Endothelial cell of hepatic sinusoid (primary cell): ENCODE measurements at regions not wholly inside any gene's neighbourhood (a gene's known extent, or its start where the extent isn't known, plus 50 kb on each side); places are given as distances from the start of the nearest gene placed in this dataset.
"Not testable (repeated sequence)": the region's sequence is repeated elsewhere in the genome, so short reads cannot be mapped to it uniquely, and the experiment has no call there.

Experiments
- in situ Hi-C: cut with HindIII; loops from 2 replicates; pipeline ENCODE4 v1.10.0; 2017; ENCODE audit warnings: low sequenced_read_pairs

DNA sequence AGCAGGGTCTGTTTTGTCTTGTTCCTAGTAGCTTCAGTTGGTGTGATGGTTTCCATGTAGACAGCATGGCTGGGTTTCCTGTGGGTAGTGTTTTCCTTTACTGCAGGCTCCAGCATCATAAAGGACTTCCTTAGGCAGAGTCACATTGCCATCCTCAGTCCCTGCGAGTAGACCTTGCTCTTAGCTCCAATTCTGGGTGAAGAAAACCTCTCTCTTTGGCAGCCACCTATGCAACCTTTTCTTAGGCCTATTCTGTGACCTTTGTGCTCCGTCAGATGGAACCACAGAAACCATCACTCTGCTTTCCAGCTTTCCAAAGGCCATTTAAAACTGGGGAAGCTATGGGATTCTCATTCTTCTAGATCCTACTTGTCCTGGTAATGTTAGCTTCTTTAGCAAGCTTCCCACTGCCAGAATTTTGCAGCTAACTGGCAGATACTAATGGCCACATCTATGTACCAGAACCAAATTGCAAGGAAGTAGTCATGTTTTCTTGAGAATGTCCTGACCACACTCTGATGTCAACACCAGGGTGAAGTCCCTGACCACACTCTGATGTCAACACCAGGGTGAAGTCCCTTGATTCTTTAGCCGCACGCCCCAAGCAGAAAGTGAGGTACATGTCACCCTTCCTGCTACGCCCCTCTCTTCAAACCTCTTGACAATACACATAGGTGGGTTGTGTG lies 646.6 kb upstream of the HS3ST5 start:
- in situ Hi-C loops: no loop called here

DNA sequence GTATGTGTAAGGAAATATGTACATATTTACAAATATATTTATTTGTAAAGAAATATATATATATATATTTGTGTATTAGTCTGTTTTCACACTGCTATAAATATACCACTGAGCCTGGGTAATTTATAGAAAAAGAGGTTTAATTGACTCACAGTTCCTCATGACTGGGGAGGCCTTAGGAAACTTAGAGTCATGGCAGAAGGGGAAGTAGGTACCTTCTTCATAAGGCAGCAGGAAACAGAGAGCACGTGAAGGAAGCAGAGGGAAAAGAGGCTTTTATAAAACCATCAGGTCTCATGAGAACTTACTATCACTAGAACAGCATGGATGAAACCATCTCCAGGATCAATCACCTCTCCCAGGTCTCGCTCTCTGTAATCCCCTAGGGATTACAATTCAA lies 644.5 kb upstream of the HS3ST5 start:
- in situ Hi-C loops: no loop called here

DNA sequence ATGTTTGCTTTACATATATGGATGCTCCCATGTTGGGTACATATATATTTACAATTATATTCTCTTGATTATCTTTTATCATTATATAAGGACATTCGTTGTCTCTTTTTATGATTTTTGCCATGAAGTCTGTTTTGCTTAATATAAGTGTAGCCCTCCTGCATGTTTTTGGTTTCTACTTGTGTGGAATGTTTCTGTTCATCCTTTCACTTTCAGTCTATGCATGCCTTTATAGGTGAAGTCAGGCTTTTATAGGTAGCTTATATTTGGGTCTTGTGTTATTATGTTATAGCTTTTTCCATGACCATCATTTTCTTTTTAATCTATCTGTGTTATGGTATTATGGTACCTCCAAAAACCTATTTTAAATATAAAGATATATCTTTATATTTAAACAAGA lies 612.5 kb upstream of the HS3ST5 start:
- in situ Hi-C loops: no loop called here

DNA sequence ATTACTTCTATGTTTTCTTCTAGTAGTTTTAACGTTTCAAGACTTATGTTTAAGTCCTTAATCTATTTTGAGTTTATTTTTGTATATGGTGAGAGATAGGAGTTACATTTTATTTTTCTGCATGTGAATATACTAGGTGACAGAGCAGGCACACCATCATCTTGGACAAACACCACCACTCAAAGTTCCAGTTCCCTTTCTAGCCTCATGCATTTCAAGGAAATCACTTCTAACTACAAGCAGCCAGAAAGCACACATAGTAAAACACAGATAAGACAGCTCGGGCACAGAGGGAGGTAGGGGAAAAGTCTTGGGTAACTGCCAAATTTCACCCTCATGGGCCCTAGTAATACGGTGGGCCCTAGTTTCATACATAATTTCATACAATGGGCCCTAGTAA lies 609.4 kb upstream of the HS3ST5 start:
- in situ Hi-C loops: no loop called here

DNA sequence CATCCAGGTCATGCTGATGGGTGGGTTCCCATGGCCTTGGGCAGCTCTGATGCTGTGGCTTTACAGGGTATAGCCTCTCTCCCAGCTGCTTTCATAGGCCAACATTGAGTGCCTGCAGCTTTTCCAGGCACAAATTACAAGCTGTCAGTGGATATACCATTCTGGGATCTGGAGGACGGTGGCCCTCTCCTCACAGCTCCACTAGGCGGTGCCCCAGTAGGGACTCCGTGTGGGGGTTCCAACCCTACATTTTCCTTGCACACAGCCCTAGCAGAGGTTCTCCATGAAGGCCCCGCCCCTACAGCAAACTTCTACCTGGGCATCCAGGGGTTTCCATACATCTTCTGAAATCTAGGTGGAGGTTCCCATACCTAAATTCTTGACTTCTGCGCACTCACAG lies 602.6 kb upstream of the HS3ST5 start:
- in situ Hi-C loops: no loop called here

DNA sequence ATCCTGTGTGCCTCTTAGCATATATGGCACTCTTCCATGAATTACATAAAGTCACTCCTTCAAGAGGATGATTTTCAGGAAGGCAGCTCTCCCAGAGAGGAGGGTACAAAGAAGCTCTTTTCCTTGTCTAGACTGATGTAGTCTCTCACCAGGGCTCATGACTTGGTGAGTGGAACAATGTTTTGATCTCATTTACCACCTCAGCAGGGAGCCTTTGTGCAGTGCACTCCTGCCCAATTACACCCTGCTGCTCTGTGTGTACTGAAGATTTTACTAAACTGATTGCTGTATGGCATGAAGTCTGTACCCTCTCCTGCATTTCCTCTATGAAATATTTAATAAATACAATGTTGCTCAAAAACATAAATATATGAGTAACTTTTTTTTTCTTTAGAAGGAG lies 598.3 kb upstream of the HS3ST5 start:
- in situ Hi-C loops: no loop called here

DNA sequence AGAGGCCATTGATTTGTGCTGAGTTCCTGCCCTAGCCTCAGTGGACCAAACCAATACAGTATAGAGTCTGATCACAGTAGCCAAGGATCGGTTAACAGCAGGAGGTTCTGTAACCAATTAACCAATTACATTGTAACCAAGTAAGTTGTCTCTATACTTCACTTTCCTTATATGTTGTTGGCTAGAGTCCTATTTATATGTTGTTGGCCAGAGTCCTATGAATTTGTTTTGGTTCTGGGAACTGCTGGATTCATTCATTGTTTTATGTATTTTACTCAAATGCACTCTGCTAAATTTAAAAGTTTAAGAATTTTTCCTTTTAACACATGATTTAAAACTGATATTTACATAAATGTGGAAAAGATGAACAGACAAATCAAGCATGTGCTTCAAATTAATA lies 597.4 kb upstream of the HS3ST5 start:
- in situ Hi-C loops: no loop called here

DNA sequence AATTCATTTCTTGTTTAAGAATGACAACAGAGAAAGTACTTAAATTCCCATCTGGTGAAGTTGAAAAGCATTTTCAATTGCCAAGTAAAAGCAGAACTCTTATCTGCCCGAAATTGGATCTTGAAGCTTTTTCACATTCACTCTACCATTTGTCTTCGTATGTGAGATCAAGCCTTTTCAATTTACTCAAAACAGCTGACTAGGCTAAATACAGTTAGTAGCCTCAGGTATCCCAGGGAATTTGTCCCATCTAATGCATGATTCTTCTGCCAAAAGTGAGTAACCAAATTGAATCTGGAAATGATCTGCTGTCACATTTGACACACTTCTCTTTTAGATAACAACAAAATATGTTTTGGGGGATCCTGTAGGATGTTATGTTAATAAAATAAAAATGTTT lies 596.8 kb upstream of the HS3ST5 start:
- in situ Hi-C loops: no loop called here

DNA sequence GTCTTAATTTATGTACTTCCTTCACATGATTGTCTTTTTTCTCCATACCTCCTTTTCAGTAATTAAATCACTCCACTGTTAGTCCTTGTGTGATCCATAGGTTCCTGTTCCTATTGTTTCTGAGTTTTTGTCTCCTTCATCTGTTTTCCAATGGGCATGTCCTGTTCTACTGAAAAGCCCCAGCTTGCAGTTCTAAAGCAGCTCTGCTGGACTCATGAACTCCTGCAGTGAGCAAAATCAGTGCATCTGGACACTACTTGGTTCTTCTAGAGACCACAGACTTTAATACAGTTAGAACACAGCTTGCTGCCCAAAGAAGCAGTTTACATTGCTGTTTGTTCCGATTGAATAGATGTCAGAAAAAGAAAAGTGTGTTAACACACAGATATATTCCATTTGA lies 593.3 kb upstream of the HS3ST5 start:
- in situ Hi-C loops: no loop called here

DNA sequence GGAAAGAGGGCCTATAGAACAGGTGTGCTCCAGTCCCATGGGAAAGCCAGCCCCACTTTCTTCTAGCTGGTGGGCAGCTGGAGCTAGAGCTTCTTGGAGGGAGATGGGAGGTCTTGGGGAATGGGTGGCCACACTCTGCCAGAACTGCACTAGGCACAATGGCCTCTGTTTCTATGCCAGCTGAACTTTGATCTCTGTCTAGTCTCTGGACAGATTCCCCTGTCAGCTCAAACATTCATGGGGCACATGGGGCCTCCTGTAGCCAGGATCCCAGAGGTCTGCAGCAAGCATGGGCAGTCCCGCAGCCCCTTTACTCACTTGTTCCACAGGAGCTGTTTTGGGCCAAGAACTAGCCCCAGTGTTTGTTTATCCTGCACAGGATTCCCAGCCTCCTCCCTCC lies 591.3 kb upstream of the HS3ST5 start:
- in situ Hi-C loops: no loop called here

DNA sequence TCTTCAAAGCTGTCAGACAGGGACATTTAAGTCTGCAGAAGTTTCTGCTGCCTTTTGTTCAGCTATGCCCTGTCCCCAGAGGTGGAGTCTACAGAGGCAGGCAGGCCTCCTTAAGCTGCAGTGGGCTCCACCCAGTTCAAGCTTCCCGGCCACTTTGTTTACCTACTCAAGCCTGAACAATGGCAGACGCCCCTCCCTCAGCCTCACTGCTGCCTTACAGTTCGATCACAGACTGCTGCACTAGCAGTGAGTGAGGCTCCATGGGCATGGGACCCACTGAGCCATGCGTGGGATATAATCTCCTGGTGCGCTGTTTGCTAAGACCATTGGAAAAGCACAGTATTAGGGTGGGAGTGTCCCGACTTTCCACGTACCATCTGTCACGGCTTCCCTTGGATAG lies 585.9 kb upstream of the HS3ST5 start:
- in situ Hi-C loops: not testable (repeated sequence)

DNA sequence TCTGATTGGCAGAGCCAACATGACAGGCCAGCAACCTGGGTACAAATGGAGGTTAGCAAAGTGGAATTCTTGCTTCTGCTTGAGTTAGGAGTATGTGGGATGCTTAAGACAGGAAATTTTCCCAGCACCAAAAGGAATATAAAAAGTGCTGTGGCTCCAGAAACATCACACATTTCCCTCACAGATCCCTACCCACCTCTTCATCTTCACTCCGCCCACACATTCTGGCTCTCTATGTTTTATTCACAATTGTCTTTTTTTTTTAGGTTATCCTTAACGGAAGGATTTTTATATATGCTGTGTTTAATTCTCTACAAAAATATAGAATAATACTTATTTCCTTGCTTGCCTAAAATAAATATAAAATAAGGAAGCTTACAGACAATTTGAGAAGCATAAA lies 563.3 kb upstream of the HS3ST5 start:
- in situ Hi-C loops: no loop called here

DNA sequence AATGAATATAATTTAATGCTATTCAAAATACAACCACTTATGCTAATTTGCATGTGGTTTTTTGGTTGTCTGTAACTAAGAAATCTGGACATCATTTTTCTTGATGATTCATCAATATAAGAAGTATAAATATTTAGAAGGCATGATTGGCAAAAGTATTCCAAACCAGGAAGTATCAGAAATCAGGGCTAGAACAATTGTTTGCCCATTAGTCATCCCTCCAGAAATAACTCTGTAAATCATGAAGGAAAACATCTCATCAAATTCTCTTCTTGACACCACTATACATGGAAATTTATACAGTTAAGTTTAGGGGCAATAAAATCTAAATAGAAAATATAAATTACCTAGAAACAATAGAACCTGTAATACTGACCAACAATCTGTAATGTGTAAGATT lies 554.7 kb upstream of the HS3ST5 start:
- in situ Hi-C loops: no loop called here

DNA sequence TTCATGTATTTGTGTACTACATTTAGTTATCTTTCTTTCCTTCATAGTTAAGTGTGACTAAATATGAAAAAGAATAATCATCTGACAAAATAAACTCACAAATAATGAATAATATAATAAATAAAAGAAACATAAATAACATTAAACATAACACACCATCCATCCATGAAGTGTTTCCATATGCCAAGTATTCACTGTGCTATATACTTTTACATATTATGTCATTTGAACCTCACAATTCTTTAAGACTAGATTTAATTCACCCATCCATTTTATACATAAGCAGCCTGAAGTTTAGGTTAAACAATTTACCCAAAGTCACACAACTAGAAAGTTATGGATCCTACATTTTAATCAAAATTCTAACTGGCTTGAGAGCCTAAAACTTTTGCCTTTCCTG lies 549.4 kb upstream of the HS3ST5 start:
- in situ Hi-C loops: no loop called here

DNA sequence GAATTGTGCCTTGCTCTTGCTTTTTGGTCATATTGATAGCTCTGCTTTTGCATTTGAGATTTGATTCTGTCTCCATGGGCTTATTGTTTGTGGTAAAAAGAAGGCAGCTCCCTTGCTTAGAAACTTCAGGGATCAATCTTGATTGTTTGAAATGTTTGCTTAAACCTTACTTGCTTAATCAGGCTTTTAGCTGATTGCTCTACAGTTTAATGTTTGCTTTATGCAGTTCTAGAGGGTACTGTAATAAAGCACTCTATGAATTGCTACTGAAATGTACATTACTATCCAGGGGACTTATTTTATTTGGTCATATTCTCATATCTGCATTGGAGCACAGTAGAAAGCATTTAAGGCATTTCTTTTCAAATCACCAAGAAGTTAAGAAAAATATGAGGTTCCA lies 545.4 kb upstream of the HS3ST5 start:
- in situ Hi-C loops: no loop called here

DNA sequence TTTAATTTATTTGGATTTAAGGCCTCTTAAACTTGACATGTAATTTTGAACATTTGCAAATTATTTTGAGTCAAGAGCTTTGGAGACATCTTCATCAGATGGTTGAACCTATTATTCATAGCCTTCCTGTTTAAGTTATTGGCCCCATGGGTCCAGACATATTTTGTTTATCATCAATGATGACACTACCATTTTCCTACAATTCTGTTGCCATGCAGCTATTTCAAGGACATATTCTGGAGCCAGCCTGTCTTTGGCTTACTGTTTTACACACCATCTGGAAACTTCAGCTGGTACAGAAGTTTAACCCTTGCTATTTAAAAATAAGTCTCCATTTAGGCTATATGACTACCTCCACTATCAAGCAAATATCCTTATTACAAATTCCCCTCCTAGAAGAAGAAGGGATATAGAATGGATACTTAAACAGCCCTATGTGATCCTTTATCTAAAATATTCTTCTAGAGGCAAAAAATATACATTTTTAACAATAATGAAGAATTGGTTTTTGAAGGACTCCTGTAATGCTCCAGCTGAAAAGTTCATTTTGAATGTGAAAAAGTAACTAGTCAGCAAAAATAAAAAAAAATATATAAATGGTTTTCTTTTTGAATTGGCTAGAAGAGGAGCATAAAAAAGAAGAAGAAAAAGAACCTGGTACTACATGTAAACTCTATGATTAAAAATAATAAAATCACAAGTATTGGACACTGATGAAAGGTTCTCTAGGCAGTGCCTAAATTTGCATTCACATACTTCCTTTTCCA lies 544.0 kb upstream of the HS3ST5 start:
- in situ Hi-C loops: no loop called here

DNA sequence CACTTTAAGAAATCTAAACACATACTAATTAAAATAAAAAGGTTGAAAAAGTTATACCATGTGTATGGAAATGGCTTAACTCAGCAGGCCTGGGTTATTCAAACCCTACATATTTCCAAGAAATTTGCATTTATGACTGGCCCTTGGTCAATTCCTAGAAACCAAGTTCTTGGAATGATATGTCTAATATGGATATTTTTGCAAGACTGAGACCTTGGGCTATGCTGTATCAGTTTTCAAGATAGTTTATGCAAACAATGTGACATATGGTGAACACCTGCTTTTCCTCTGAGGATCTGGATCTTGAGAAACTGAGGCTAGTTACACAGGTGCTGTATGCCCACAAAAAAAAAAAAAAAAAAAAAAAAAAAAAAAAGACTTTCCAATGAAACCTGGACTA lies 536.9 kb upstream of the HS3ST5 start:
- in situ Hi-C loops: no loop called here

DNA sequence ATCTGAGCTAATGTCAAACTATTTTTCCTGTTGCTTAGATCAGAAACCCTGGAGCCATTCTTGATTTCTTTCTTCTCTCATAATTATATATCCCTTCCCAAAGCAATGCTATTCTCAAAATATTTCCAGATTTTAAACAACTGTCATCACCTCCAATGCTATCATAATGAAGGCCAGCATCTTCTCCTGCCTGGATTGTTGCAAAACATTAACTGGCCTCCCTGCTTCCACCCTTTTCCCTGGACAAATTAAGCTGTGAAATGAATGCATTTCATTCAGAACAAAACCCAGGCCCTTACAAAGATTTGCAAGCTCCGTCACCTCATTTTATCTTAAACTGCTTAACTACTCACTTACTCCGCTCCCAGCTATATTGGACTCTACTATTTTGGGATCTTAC lies 535.3 kb upstream of the HS3ST5 start:
- in situ Hi-C loops: no loop called here

DNA sequence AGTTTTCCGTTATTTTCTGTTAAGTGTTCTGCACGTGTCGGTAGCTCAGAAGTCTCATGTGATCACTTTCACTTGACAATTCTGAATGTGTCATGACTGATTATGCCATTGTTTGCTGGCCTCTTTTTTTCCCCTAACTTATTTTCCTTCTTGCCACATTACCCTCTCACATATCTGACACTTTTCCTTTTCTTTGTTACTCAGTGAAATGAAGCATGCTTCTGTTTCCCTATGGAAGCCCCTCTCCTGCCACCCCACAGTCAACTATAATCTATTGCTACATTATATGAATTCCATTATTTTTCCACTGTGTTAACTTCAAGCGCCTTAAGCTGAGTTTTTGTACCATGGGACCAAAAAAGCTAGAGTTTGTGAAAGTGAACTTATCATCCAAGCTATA lies 531.6 kb upstream of the HS3ST5 start:
- in situ Hi-C loops: no loop called here

DNA sequence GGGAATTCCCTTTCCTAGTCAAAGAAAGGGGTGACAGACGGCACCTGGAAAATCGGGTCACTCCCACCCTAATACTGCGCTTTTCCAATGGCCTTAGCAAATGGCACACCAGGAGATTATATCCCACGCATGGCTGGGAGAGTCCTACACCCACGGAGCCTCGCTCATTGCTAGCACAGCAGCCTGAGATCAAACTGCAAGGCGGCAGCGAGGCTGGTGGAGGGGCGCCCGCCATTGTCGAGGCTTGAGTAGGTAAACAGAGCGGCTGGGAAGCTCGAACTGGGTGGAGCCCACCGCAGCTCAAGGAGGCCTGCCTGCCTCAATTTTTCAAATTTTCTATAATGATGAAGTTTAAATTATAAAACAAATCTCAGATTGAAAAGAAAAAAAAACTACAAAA lies 522.7 kb upstream of the HS3ST5 start:
- in situ Hi-C loops: not testable (repeated sequence)

DNA sequence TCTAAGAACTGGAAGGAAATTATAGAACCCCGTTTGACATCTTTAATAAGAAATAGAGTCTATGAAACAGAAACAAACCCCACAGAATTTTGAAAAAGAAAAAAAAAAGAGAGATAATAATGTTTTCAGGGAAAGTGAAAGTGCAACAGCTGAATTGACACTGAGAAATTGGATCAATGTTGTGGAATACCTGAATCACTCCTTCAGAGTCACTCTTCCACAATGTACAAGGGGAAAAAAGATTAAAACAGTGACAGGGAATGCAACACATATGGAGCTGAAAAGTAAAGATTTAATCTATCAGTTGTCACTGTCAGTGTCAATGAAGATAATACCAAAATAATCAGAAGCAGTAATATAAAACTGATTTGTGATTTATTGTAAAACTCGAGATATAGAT lies 520.8 kb upstream of the HS3ST5 start:
- in situ Hi-C loops: no loop called here

DNA sequence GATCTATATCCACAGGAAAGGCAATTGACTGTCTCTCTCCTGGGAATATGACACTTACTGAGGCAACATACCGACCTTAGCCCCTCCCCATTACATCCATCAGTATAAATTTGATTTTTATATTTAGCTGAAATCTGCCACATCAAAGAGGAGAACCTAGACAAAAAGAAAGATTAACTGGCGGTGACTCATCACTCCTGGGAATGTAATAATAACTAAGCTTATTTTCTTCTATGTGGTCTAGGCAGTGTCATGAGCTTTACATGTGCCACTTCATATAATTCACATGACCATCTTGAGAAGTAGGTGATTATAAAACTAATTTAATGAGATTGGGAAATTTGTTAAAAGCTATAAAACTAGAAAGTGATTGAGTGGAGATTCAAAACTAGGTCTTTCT lies 520.0 kb upstream of the HS3ST5 start:
- in situ Hi-C loops: no loop called here

DNA sequence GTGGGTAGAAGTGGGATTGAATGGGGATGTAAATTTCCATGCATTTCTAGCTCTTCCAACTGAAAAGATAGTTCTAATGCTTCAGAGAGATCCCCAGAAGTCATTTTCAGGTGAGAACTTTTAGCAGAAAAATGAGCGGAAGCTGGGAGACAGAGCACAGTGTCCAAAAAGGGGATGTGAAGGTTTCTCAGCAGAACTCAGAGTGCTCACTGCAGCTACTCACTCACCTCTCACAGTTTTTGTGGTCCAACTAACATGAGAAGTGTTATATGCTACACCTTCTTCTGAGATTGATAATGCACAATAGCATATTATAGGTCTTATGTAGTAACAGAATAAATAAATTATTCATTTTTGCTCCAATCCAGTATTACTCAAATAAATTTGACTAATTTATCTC lies 519.2 kb upstream of the HS3ST5 start:
- in situ Hi-C loops: no loop called here
